HL-60 (cell line): ENCODE measurements at regions not wholly inside any gene's neighbourhood (a gene's known extent, or its start where the extent isn't known, plus 50 kb on each side); places are given as distances from the start of the nearest gene placed in this dataset.

Experiments
- DNase-seq, 2 experiments: peaks; one replicate each; pipeline ENCODE4 v3.0.0-alpha.2; 2010 to 2020; ENCODE audit warnings: low read depth in 1 of 2, low spot score in 1 of 2
- H3K27ac ChIP-seq: fragments of 250-450 bp; sonication (Bioruptor Pico); replicated peaks from 2 replicates; pipeline ENCODE4 v1.5.1; 2020; ENCODE audit warnings: mild to moderate bottlenecking, moderate library complexity
- H3K27me3 ChIP-seq: fragments of 250-450 bp; sonication (Bioruptor Pico); 2 replicates; pipeline ENCODE4 v1.5.1; 2021; ENCODE audit warnings: mild to moderate bottlenecking, moderate library complexity; ENCODE audit not compliant: insufficient read depth, poor library complexity, severe bottlenecking
- H3K4me3 ChIP-seq: replicated peaks from 2 replicates; pipeline ENCODE4 v1.5.1; 2011; ENCODE audit warnings: mild to moderate bottlenecking, control low read depth, low read length; ENCODE audit not compliant: insufficient read depth
- CTCF ChIP-seq: IDR thresholded peaks from one replicate; pipeline ENCODE4 v1.5.1; 2011; ENCODE audit warnings: low read length, control low read depth, inconsistent platforms; ENCODE audit not compliant: insufficient read depth
- GABPA ChIP-seq: IDR thresholded peaks from 2 replicates; pipeline ENCODE4 v1.6.1; 2012; ENCODE audit warnings: low read depth
- POLR2AphosphoS5 ChIP-seq: IDR thresholded peaks from 2 replicates; pipeline ENCODE4 v1.6.1; 2012; ENCODE audit warnings: low read depth
- SPI1 ChIP-seq: IDR thresholded peaks from 2 replicates; pipeline ENCODE4 v1.6.1; 2012; ENCODE audit warnings: low read depth, mild to moderate bottlenecking, borderline replicate concordance
- TF ChIP-seq, protein P1 (sequence below): IDR thresholded peaks from 2 replicates; pipeline ENCODE4 v1.6.1; 2012; ENCODE audit warnings: low read depth; ENCODE audit not compliant: insufficient replicate concordance

DNA sequence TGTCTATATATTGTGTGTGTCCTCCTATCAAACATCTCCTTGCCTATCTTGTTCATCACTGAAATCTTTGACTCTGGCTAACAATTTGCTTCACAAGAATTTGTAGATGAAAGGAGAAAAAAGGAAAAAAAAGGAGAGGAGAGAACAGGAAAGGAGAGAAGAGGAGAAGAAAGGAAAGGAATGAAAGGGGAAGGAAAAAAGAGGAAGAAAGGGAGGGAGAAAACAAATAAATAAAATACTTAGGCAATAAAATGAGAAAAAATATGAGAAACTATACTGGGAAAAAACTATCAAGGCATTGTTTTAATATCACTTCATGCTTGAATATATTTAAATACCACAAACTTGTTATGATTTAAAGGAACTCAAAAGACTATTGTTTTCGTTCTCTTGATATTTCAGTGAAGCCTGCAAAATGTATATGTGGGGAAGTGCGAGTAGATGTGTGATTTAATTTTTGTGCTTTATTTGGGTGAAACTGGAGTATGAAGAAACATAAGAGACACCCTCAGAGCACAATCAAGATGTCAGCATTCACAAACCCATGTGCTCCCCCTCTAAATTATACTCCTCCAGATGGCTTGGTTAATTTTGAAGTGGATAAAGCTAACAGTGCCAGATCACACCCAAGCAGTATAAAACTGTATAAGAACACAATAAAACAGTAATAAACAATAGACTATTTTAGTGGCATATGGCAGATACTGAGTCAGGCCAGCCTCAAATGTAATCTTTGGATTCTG, 205.7 kb upstream of the SAMSN1 start:
- no peak overlapping the region for H3K4me3 ChIP-seq
- DNase-seq = no peak
- H3K27ac ChIP-seq = no peak overlapping the region
- no peak for TF ChIP-seq GABPA
- TF ChIP-seq, protein P1, sequence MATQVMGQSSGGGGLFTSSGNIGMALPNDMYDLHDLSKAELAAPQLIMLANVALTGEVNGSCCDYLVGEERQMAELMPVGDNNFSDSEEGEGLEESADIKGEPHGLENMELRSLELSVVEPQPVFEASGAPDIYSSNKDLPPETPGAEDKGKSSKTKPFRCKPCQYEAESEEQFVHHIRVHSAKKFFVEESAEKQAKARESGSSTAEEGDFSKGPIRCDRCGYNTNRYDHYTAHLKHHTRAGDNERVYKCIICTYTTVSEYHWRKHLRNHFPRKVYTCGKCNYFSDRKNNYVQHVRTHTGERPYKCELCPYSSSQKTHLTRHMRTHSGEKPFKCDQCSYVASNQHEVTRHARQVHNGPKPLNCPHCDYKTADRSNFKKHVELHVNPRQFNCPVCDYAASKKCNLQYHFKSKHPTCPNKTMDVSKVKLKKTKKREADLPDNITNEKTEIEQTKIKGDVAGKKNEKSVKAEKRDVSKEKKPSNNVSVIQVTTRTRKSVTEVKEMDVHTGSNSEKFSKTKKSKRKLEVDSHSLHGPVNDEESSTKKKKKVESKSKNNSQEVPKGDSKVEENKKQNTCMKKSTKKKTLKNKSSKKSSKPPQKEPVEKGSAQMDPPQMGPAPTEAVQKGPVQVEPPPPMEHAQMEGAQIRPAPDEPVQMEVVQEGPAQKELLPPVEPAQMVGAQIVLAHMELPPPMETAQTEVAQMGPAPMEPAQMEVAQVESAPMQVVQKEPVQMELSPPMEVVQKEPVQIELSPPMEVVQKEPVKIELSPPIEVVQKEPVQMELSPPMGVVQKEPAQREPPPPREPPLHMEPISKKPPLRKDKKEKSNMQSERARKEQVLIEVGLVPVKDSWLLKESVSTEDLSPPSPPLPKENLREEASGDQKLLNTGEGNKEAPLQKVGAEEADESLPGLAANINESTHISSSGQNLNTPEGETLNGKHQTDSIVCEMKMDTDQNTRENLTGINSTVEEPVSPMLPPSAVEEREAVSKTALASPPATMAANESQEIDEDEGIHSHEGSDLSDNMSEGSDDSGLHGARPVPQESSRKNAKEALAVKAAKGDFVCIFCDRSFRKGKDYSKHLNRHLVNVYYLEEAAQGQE = no peak
- no peak for TF ChIP-seq POLR2AphosphoS5
- TF ChIP-seq CTCF = no peak
- no peak for TF ChIP-seq SPI1
- no peaks in the 10 kb centered on the region for H3K27me3 ChIP-seq

- TF ChIP-seq GABPA (no peak), POLR2AphosphoS5 (no peak), CTCF (no peak), SPI1 (no peak)
- TF ChIP-seq, protein P1 = no peak
- DNase-seq = no peak
- no peaks in the 10 kb centered on the region for H3K27me3 ChIP-seq
- no peak overlapping the region for H3K27ac ChIP-seq
- no peak overlapping the region for H3K4me3 ChIP-seq
These were observed 204.9 kb upstream of the SAMSN1 start for GRCh38 chr21:14751011-14751410.

DNA sequence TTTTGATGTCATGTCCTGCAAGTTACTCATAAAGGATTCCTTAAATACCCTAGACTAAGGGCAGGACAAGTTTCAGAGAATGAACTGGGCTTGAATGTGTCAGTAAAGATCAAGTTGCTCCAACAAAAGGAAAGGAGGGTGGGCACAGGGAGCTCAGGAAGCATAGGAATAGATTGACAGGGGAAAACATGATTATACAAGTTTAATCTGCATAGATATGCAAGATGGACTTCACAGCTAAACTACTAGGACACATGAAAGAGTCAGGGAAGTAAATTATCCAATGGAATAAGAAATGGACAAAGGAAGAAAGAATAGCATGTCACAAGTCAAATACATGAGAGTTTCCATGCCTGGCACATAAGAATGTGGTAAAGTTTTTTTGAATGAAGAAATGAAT, 203.9 kb upstream of the SAMSN1 start:
- H3K4me3 ChIP-seq = no peak overlapping the region
- TF ChIP-seq CTCF = no peak
- no peak for DNase-seq
- H3K27ac ChIP-seq = no peak overlapping the region
- H3K27me3 ChIP-seq = no peaks in the 10 kb centered on the region

GRCh38 chr21:14748662-14749061, 202.5 kb upstream of the SAMSN1 start:
- H3K27me3 ChIP-seq = no peaks in the 10 kb centered on the region
- no peak for TF ChIP-seq POLR2AphosphoS5
- TF ChIP-seq, protein P1 = no peak
- no peak for TF ChIP-seq SPI1
- no peak for TF ChIP-seq CTCF
- no peak for TF ChIP-seq GABPA
- DNase-seq = no peak
- H3K4me3 ChIP-seq = no peak overlapping the region
- no peak overlapping the region for H3K27ac ChIP-seq
